Inflammatory macrophage treated with lipopolysaccharide for 4 hours (primary cell): ENCODE measurements at regions not wholly inside any gene's neighbourhood (a gene's known extent, or its start where the extent isn't known, plus 50 kb on each side); places are given as distances from the start of the nearest gene placed in this dataset.

ENCODE experiments used
- DNase-seq: peaks from one replicate; pipeline ENCODE4 v3.0.0-alpha.2; 2020

GRCh38 chr12:114776731-114777442 is 92.9 kb upstream of the TBX3 start:
- DNase-seq: no peak

DNA sequence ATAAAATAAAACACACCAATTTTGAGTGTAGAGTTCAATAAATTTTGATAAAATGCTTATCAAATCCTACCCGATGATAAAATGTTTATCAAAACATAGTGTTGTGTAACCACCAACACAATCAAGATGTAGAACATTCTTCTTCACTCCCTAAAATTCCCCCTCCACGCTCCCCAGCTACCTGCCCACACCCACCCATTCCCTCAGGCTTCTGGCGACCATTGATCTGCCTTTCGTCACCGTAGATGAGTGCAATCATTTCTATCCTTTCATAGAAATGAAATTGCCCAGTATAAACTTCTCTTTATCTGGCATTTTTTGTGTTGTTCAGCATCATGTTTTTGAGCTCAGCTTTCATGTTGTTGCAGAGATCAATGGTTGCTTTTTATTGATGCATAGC is 90.7 kb upstream of the TBX3 start:
- DNase-seq: no peak

- DNase-seq: no peak
Measured at GRCh38 chr12:114774197-114774596, 90.2 kb upstream of the TBX3 start.

DNA sequence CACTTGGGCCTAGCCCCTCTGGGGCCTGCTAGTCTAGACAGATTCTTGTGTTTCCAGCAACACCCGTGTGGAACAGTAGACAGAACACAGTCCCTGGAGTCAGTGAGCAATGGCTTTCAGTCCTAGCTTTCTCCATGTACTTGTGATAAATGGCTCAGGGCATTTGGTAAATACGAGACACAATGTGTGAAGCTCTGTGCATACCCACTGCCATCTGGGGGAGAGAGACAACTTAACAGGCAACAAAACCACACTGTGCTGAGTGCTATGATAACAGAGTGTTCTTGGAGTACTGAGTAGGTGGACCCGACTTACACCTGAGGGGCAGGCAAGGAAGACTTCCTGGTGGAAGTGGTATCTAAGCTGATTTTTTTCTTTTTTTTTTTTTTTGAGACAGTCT is 86.3 kb upstream of the TBX3 start:
- no peak for DNase-seq

GRCh38 chr12:114769634-114770033 is 85.7 kb upstream of the TBX3 start:
- DNase-seq: no peak

DNA sequence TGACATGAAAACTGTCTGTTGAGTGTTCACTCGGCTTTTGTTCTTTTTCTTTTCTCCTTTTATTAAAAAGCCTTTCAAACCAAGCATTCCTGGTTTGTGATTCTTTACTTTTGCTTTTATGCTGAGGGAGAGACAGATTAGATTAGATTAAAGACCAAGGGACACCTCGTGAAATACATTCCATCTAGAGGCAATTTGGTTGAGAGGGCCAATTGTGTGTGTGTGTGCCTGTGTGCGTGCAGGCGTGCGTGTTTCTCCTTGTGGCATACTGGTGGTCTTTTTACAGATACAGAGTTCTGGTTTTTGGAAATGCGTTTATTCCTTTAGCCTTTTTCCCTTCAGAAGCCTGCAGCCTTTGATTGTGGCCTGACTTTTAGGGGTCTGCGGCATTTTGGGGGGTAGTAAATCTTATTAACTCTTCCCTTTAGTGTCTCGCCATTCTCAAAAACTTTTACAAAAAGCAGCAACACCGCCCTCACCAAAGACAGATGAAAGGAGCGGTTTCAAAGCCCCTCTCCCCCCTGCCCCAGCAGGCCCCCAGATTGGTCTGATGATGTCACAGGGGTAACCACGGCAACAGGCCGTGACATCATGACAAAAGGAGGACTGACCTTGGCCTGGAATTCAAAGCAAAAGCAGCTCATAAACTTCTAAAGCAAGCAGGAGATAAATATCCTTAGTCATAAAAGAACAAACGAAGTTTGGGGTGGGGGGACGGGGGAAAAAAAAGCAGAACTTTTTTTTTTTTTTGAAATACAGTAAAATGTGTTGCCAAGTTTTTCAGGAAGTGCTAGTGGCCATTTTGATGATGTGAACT is 84.1 kb upstream of the TBX3 start:
- DNase-seq: peak; percentile 17

- no peak for DNase-seq
Measured at GRCh38 chr12:114767084-114767760, 83.2 kb upstream of the TBX3 start.

GRCh38 chr12:114765960-114766691 is 82.2 kb upstream of the TBX3 start:
- DNase-seq: no peak

- no peak for DNase-seq
Measured at GRCh38 chr12:114764510-114764909, 80.5 kb upstream of the TBX3 start.

DNA sequence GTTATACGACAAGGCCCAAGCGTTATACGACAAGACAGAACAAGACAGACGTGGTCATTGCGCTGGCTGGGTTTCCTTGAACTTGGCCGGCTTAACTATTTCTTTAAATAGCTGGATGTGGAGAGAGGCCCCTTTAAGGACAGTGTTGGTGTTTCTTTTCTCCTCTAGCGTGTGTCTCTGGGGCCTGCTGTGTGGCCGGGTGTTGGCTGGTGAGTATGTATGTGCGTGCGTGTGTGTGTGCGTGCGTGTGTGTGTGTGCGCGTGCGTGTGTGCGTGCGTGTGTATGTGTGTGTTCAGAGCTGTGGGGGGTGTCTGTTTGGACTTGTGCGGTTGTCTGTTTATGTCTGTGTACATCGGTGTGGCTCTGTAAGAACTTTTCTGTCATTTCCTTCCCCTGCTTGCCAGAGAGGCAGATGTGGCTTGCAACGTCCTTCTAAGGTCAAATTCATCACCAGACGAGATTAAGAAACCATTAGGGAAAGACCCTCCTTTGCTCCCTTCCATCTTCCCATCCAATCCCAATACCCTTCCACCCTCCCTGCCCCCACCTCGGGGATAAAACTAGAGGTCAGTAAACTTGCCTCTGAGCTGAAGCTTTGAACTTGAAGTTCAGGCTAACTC is 78.6 kb upstream of the TBX3 start:
- DNase-seq: no peak

DNA sequence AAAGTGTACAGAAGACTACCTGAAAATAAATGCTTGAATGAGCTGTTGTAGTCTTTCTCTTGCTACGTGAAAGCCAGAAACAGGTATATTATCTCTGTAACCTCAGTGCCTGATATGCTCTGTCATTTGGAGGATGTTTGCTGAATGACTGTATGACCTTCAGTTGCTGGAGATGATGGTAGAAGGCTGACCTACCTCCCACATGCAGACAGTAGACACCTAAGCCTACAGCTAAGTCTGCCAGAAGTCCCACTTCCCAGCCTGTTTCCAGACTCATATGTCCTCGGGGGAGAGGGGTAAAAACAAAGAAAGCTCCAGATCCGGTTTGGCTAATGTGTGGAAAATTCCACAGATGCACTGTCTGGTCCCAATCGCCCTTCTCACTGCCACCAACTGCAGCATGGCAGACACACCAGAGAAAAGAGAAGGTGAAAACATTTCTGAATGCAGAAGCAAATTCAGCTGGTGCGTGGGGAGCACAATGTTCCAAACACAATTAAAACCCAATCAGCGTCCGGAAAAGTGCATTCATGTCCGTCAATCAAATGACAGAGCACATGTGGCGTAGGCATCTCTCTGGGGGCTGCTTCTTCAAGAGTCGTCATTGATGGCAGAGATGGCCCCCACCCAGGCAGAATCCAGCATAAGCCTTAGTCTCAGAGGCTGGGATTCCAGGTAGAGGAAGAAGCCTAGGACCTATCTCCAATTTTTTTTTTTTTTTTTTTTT is 76.3 kb upstream of the TBX3 start:
- no peak for DNase-seq

GRCh38 chr12:114759635-114760034 is 75.7 kb upstream of the TBX3 start:
- DNase-seq: no peak

- DNase-seq: no peak
Measured at GRCh38 chr12:114757684-114758325, 73.8 kb upstream of the TBX3 start.

- no peak for DNase-seq
Measured at GRCh38 chr12:114752217-114752616, 68.2 kb upstream of the TBX3 start.

DNA sequence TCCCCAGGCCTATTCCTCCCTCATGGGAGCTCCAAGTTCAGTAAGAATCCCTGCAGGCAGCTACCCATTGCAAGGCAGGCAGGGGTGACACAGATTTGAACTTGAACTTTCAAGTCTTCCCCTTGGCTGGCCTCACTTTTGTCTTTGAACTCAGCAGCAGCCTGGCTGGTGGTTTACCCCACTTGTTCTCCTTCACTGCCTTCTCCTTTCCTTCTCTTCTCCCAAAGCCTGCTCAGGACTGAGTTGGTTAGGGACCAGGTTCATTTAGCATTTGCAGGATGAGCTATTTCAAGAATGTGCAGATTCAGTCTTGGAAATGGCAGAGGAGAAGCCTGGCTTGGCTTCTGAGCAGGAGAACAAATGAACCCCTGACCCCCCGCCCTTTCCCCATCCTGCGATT is 67.7 kb upstream of the TBX3 start:
- no peak for DNase-seq

DNA sequence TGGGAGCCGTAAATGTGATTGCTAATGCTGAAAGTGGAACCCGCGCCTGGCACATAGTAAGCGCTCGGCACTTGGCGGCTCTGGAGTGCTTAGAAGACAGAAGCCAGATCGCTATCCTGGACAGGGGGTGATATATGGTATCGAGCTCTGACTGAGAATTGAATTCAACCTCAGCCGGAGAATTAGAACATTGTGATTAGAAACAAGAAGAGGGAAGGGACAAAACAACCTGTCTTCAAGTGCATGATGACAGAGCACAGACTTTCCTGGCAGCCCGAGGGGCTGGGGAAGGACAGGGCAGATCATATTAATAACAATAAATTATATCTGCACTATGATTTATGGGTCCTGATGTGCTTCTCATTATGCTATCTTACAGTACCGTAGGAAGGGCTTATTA is 66.9 kb upstream of the TBX3 start:
- no peak for DNase-seq

- DNase-seq: no peak
Measured at GRCh38 chr12:114749065-114749464, 65.1 kb upstream of the TBX3 start.

DNA sequence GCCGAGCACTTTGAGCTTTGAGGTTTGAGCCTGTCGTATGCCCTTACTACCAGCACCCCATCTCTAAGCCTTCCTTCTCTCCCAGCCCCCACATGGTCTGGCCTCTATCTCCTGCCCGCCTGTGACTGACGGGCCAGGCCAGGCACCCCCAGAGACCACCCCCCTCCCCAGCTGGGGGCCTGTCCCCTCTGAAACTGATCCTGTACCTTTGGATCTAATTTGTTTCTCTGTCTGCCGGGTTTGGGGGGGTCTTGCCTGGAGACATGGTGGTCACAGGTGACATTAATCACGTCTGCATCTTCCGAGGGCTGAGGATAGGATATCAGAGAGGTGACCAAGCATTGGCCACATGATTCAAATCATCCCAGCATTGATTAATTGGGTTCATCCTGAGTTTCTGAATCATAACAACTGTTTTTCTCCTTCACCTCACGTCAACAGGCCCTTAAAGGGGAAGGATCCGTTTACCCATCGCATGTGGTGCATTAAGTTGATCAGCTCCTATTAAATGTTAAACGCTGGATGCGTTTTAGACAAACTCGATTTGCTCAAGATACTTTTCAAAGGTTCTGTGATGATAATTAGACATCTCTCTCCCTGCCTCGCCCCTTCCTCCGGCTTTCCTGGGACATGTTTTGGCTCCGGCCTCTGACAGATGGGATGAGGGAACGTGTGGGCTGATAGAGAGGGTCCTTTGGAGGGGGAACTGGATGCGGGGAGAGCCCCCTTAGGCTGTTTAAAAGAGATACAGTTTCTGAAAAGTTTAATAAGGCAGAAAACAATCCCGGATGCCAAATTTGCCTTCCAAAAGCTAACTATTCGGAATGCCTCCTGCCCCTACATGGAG is 63.3 kb upstream of the TBX3 start:
- DNase-seq: no peak

DNA sequence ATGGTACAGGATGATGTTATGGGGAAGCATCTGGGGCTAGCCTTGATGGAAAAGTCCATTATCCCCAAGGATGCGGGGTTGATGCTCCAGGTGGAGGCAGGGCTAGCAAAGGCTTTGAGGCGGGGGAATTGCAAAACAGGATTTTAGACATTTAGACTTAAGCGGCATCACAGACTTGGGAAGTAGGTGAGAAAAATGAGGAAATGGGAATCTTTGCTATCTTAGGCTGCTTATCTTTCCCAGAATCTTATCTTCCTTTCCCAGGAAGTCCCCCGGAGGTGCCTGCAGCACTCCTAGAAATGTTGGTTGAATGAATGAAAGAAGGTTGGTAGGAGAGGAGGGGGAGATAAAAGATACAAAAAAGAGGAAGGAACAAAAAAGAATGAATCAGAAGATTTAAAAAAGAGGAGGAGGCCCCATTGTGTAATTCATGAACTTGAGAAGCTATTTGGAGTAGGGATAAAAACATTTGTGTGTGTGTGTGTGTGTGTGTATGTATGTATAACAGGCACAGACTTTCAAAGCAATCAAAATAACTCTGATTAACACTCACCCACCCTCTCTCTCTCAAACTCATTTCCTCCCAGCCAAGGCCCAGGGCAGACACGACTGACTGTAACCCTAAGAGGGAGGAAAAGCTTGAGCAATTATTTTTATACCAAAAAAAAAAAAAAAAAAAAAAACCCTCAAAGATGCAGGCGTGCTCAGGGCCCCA is 62.5 kb upstream of the TBX3 start:
- peak; percentile 9 for DNase-seq

DNA sequence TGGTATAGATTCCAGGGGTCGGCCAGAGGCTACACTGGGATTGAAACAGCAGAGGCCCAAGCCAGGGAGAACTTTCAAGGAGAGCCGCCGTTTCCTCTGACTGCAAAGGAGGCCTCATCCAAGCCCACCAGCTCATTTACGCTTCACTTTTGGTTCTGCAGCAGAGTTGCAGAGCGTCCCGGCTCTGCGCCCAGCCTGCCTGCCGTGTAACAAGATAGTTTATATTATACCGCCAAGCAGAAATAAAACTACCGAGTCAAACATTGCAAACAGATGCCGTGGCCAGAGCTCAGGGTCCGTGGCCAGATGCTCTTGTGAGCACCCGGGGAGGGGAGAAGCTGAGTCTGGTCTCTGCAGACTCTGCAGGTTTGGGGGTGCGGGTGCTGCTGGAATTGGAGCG is 60.7 kb upstream of the TBX3 start:
- DNase-seq: no peak
